Keratinocyte (primary cell): ENCODE measurements at regions not wholly inside any gene's neighbourhood (a gene's known extent, or its start where the extent isn't known, plus 50 kb on each side); places are given as distances from the start of the nearest gene placed in this dataset.

Experiments
- EZH2 ChIP-seq: IDR thresholded peaks from one replicate; pipeline ENCODE4 v1.6.1; 2012; ENCODE audit warnings: inconsistent platforms, mild to moderate bottlenecking, low read length, moderate library complexity
- TF ChIP-seq, protein P1 (sequence below), 3 experiments: IDR thresholded peaks in 1 of 3; conservative IDR thresholded peaks in 1 of 3; optimal IDR thresholded peaks in 1 of 3; 2 replicates in 2 of 3; 3 replicates in 1 of 3; pipeline versions ENCODE3 to v1.5.1; 2011; ENCODE audit warnings: low read length in 3 of 3, mild to moderate bottlenecking in 3 of 3, moderate library complexity in 2 of 3, control low read depth in 1 of 3, inconsistent platforms in 1 of 3; ENCODE audit not compliant: insufficient read depth in 2 of 3; ENCODE audit errors: extremely low read depth in 1 of 3

DNA sequence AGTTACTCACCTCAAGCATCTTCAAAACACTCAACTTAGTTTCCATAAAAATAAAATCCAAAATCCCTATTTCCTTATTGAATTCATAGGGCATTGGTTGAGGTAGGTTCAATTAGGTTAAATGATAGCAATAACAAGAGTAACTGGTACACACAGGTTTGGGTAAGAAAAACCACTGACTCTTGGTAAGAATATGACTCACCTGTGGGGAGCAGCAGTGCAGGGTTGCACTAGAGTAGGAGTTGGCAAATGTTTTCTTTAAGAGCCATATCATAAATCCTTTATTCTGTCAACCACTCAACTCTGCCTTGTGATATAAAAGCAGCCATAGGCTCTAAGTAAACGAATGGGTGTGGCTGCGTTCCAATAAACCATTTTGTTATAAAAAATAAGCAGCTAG is 71.4 kb upstream of the CDH20 start:
- TF ChIP-seq, protein P1, sequence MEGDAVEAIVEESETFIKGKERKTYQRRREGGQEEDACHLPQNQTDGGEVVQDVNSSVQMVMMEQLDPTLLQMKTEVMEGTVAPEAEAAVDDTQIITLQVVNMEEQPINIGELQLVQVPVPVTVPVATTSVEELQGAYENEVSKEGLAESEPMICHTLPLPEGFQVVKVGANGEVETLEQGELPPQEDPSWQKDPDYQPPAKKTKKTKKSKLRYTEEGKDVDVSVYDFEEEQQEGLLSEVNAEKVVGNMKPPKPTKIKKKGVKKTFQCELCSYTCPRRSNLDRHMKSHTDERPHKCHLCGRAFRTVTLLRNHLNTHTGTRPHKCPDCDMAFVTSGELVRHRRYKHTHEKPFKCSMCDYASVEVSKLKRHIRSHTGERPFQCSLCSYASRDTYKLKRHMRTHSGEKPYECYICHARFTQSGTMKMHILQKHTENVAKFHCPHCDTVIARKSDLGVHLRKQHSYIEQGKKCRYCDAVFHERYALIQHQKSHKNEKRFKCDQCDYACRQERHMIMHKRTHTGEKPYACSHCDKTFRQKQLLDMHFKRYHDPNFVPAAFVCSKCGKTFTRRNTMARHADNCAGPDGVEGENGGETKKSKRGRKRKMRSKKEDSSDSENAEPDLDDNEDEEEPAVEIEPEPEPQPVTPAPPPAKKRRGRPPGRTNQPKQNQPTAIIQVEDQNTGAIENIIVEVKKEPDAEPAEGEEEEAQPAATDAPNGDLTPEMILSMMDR (optimal IDR thresholded peaks at IDR 0.05 in 1 of 3, IDR thresholded peaks at IDR 0.05 in 1 of 3, conservative IDR thresholded peaks at IDR 0.05 in 1 of 3; ENCODE audit: extremely low read depth in 1 of 3, insufficient read depth in 2 of 3, low read length in 3 of 3) = no peak
- no peak for TF ChIP-seq EZH2
